SK-N-SH (cell line): ENCODE measurements at regions not wholly inside any gene's neighbourhood (a gene's known extent, or its start where the extent isn't known, plus 50 kb on each side); places are given as distances from the start of the nearest gene placed in this dataset.

Source experiments
- CTCF ChIA-PET: fragments of 300-600, 350-600 bp; formaldehyde crosslinking; extraction: SDS; loops from one replicate; lab custom pipeline; 2021; lab: Yijun Ruan, JAX
- POLR2A ChIA-PET: fragments of 350-600 bp; sonication (Branson Sonifier 250); formaldehyde crosslinking; extraction: SDS; loops from one replicate; lab custom pipeline; 2020; ENCODE audit warnings: antibody characterized with exemption, inconsistent platforms; lab: Yijun Ruan, JAX
- DNase-seq: peaks from one replicate; pipeline ENCODE4 v3.0.0; 2012
- H2AFZ ChIP-seq: fragments of 200-600 bp; sonication (generic); 2 replicates; pipeline ENCODE4 v1.8.1; 2016; ENCODE audit warnings: antibody characterized with exemption, mild to moderate bottlenecking, low read depth
- H3F3A ChIP-seq: fragments of 200-600 bp; sonication (generic); replicated peaks from 2 replicates; pipeline ENCODE3; 2016; ENCODE audit warnings: antibody characterized with exemption, mild to moderate bottlenecking; ENCODE audit not compliant: insufficient read depth
- H3K27ac ChIP-seq, 2 experiments: fragments of 200-500 bp in 1 of 2; fragments of 200-600 bp in 1 of 2; sonication (Bioruptor generic) in 1 of 2; sonication (generic), shearing (Covaris generic) in 1 of 2; 2 replicates each; pipeline versions ENCODE4 v1.5.1 to v1.6.1; 2014 to 2016; ENCODE audit warnings: low read depth in 2 of 2, inconsistent platforms in 1 of 2, low read length in 1 of 2, mild to moderate bottlenecking in 1 of 2, mixed read lengths in 1 of 2
- H3K27me3 ChIP-seq: fragments of 200-600 bp; sonication (generic), shearing (Covaris generic); 2 replicates; pipeline ENCODE4 v1.6.1; 2016; ENCODE audit warnings: mixed run types; ENCODE audit not compliant: insufficient read depth
- H3K36me3 ChIP-seq, 2 experiments: fragments of 200-500 bp in 1 of 2; fragments of 200-600 bp in 1 of 2; sonication (Bioruptor generic) in 1 of 2; sonication (generic) in 1 of 2; replicated peaks in 1 of 2; 2 replicates each; pipeline versions ENCODE3 to v1.5.1; 2014 to 2016; ENCODE audit warnings: low read length in 1 of 2, mild to moderate bottlenecking in 1 of 2; ENCODE audit not compliant: insufficient read depth in 2 of 2, control insufficient read depth in 1 of 2
- H3K4me1 ChIP-seq, 2 experiments: fragments of 200-500 bp in 1 of 2; fragments of 200-600 bp in 1 of 2; sonication (Bioruptor generic) in 1 of 2; sonication (generic), shearing (Covaris generic) in 1 of 2; 2 replicates each; pipeline versions ENCODE4 v1.5.1 to v1.6.1; 2014 to 2016; ENCODE audit warnings: low read depth in 1 of 2, low read length in 1 of 2, mixed run types in 1 of 2; ENCODE audit not compliant: insufficient read depth in 2 of 2, control insufficient read depth in 1 of 2
- H3K4me2 ChIP-seq: fragments of 200-600 bp; sonication (generic), shearing (Covaris generic); 2 replicates; pipeline ENCODE4 v1.6.1; 2017; ENCODE audit warnings: mixed run types
- H3K4me3 ChIP-seq, 2 experiments: fragments of 200-500 bp in 1 of 2; fragments of 200-600 bp in 1 of 2; sonication (Bioruptor generic) in 1 of 2; sonication (generic), shearing (Covaris generic) in 1 of 2; 2 replicates each; pipeline versions ENCODE4 v1.5.1 to v1.8.1; 2014 to 2016; ENCODE audit warnings: low read depth in 2 of 2, inconsistent platforms in 1 of 2, low read length in 1 of 2, mild to moderate bottlenecking in 1 of 2, mixed read lengths in 1 of 2, moderate library complexity in 1 of 2
- H3K79me2 ChIP-seq: fragments of 200-600 bp; sonication (generic); 2 replicates; pipeline ENCODE4 v1.8.1; 2017; ENCODE audit warnings: mild to moderate bottlenecking; ENCODE audit not compliant: insufficient read depth
- H3K9ac ChIP-seq: fragments of 200-600 bp; sonication (generic); 2 replicates; pipeline ENCODE4 v1.6.1; 2017; ENCODE audit warnings: mixed run types
- H3K9me2 ChIP-seq: fragments of 200-600 bp; sonication (generic); 2 replicates; pipeline ENCODE4 v1.6.1; 2017; ENCODE audit warnings: mixed run types
- H3K9me3 ChIP-seq: fragments of 200-600 bp; sonication (generic); 2 replicates; pipeline ENCODE4 v1.6.1; 2017; ENCODE audit warnings: mixed run types, mild to moderate bottlenecking, moderate library complexity
- H4K20me1 ChIP-seq: fragments of 200-600 bp; sonication (generic); 2 replicates; pipeline ENCODE4 v1.6.1; 2017; ENCODE audit warnings: mild to moderate bottlenecking, mixed run types; ENCODE audit not compliant: insufficient read depth
- CHD2 ChIP-seq: fragments of 150-350 bp; IDR thresholded peaks from 2 replicates; pipeline ENCODE4 v1.6.1; 2018; ENCODE audit warnings: low read length; ENCODE audit not compliant: partially characterized antibody
- EZH2phosphoT487 ChIP-seq: fragments of 200-600 bp; sonication (generic); IDR thresholded peaks from 2 replicates; pipeline ENCODE4 v1.6.1; 2017; ENCODE audit warnings: low read depth, mixed run types, mild to moderate bottlenecking, antibody characterized with exemption, moderate library complexity, borderline replicate concordance
- JUND ChIP-seq: IDR thresholded peaks from 2 replicates; pipeline ENCODE4 v1.4.0; 2012
- MEF2A ChIP-seq: IDR thresholded peaks from 2 replicates; pipeline ENCODE4 v1.4.0; 2012; ENCODE audit warnings: low read depth, borderline replicate concordance
- RFX5 ChIP-seq: IDR thresholded peaks from 2 replicates; pipeline ENCODE4 v1.6.1; 2012; ENCODE audit warnings: mild to moderate bottlenecking, improper control_type of control experiment, low read length
- TCF12 ChIP-seq: IDR thresholded peaks from 2 replicates; pipeline ENCODE4 v1.4.0; 2012
- USF2 ChIP-seq: fragments of 150-350 bp; IDR thresholded peaks from 2 replicates; pipeline ENCODE4 v1.6.1; 2017; ENCODE audit warnings: antibody characterized with exemption, low read length, low read depth, borderline replicate concordance
- YY1 ChIP-seq: IDR thresholded peaks from 2 replicates; pipeline ENCODE4 v1.4.0; 2012; ENCODE audit warnings: low read depth, mild to moderate bottlenecking
- WGBS: methylation state at CpG from one replicate; pipeline ENCODE4 v1.1.6; 2017; ENCODE audit warnings: low lambda C conversion rate; 5-methylcytosine and 5-hydroxymethylcytosine counted together
- TF ChIP-seq, protein P1 (sequence below): IDR thresholded peaks from 2 replicates; pipeline ENCODE4 v1.6.1; 2012; ENCODE audit warnings: mild to moderate bottlenecking, low read depth, low read length, moderate library complexity
- TF ChIP-seq, protein P2 (sequence below): IDR thresholded peaks from 2 replicates; pipeline ENCODE4 v1.4.0; 2012; ENCODE audit warnings: low read depth

DNA sequence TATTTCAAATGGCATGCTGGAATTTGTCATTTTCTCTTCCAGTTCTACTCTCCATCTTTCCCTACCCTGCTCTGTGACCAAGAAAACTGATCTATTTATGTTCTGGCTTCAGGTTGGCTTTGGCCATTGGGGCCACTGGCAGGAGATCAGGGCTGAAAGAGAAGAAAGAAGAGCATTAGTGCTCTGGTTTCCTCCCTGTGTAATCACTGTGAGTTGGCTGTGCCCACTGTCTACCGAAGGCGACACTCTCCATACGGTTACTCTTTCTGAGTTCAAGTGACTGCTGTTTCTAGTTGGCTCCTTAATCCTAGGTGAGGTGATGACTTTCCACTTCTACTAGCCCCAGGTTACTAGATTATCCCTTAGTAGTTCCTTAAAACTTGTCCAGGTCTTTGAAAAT, 372.6 kb downstream of the PRELID2 start:
- no peak overlapping the region for H3K4me2 ChIP-seq
- no peaks in the 10 kb centered on the region for H4K20me1 ChIP-seq
- no peaks in the 10 kb centered on the region for H3K9me3 ChIP-seq
- H3K36me3 ChIP-seq, result no peaks in the 10 kb centered on the region
- H3K27ac ChIP-seq, result no peak overlapping the region
- H3K9ac ChIP-seq, result no peak overlapping the region
- no peaks in the 10 kb centered on the region for H3K4me1 ChIP-seq
- no peaks in the 10 kb centered on the region for H3F3A ChIP-seq
- 100% methylated on average over 3 of the region's 3 CpGs for WGBS
- ChIA-PET CTCF (no interaction called here), POLR2A (no interaction called here)
- H2AFZ ChIP-seq, result no peak overlapping the region
- no peaks in the 10 kb centered on the region for H3K9me2 ChIP-seq
- H3K27me3 ChIP-seq, result no peaks in the 10 kb centered on the region
- TF ChIP-seq USF2 (no peak), CHD2 (no peak), EZH2phosphoT487 (no peak), RFX5 (no peak), JUND (no peak), TCF12 (no peak), MEF2A (no peak), YY1 (no peak)
- TF ChIP-seq, protein P1, sequence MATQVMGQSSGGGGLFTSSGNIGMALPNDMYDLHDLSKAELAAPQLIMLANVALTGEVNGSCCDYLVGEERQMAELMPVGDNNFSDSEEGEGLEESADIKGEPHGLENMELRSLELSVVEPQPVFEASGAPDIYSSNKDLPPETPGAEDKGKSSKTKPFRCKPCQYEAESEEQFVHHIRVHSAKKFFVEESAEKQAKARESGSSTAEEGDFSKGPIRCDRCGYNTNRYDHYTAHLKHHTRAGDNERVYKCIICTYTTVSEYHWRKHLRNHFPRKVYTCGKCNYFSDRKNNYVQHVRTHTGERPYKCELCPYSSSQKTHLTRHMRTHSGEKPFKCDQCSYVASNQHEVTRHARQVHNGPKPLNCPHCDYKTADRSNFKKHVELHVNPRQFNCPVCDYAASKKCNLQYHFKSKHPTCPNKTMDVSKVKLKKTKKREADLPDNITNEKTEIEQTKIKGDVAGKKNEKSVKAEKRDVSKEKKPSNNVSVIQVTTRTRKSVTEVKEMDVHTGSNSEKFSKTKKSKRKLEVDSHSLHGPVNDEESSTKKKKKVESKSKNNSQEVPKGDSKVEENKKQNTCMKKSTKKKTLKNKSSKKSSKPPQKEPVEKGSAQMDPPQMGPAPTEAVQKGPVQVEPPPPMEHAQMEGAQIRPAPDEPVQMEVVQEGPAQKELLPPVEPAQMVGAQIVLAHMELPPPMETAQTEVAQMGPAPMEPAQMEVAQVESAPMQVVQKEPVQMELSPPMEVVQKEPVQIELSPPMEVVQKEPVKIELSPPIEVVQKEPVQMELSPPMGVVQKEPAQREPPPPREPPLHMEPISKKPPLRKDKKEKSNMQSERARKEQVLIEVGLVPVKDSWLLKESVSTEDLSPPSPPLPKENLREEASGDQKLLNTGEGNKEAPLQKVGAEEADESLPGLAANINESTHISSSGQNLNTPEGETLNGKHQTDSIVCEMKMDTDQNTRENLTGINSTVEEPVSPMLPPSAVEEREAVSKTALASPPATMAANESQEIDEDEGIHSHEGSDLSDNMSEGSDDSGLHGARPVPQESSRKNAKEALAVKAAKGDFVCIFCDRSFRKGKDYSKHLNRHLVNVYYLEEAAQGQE, result no peak
- TF ChIP-seq, protein P2, sequence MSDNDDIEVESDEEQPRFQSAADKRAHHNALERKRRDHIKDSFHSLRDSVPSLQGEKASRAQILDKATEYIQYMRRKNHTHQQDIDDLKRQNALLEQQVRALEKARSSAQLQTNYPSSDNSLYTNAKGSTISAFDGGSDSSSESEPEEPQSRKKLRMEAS, result no peak
- no peak overlapping the region for H3K4me3 ChIP-seq
- DNase-seq, result no peak
- no peaks in the 10 kb centered on the region for H3K79me2 ChIP-seq

GRCh38 chr5:145450286-145450885, 384.8 kb downstream of the PRELID2 start:
- ChIA-PET CTCF (interaction anchor here (0.8 kb wide), 1 partner anchor 10 kb away, joined by 3 read pairs; no protein-coding TSS in a partner anchor), POLR2A (no interaction called here)
- Histone ChIP-seq H3K9me2 (no peaks in the 10 kb centered on the region), H3K9me3 (no peaks in the 10 kb centered on the region), H3K27ac (no peak overlapping the region), H4K20me1 (no peaks in the 10 kb centered on the region), H3K4me2 (no peak overlapping the region), H3K79me2 (no peaks in the 10 kb centered on the region), H3K4me1 (no peaks in the 10 kb centered on the region), H3F3A (no peaks in the 10 kb centered on the region), H3K4me3 (no peak overlapping the region), H3K9ac (no peak overlapping the region), H3K36me3 (no peaks in the 10 kb centered on the region), H3K27me3 (no peaks in the 10 kb centered on the region), H2AFZ (no peak overlapping the region)
- WGBS, result 63% methylated on average over 5 of the region's 5 CpGs
- no peak for DNase-seq
- no peak for TF ChIP-seq EZH2phosphoT487
- TF ChIP-seq, protein P1, result peak; percentile 28; the same call in 1 of the 2 replicates
